ENCODE measurements at regions not wholly inside any gene's neighbourhood (a gene's known extent, or its start where the extent isn't known, plus 50 kb on each side); places are given as distances from the start of the nearest gene placed in this dataset.

DNA sequence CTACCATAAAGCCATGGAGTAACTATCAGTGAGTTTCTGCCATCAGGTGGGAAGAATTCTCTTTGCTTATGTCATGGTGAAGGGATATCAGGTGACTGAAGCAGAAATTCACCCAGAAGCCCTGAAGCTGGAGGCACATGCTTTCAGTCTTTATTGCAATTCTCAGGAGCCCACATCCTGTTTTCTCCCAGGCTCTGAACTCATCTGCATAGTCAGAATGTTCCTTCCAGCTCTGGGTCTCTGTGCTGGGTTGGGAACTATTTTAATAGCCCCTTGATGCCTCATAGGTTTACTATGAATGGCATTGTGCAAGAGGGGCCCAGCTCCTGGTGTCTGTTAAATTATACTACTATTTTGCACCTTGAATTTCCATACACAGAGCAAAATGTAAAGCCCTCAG lies 198.4 kb upstream of the SOX9 start:
- TF ChIP-seq CTCF (IDR thresholded peaks at IDR 0.05; ENCODE audit: poor library complexity) (no peak), EZH2 (IDR thresholded peaks at IDR 0.05; ENCODE audit: borderline replicate concordance) (no peak)

Measured in hepatocyte (in vitro differentiated cells).